ENCODE measurements at regions not wholly inside any gene's neighbourhood (a gene's known extent, or its start where the extent isn't known, plus 50 kb on each side); places are given as distances from the start of the nearest gene placed in this dataset.
A peak's percentile ranks its signal among the peaks of the same experiment; 100 is the strongest.
"Not testable (repeated sequence)": the region's sequence is repeated elsewhere in the genome, so short reads cannot be mapped to it uniquely, and the experiment has no call there.

DNA sequence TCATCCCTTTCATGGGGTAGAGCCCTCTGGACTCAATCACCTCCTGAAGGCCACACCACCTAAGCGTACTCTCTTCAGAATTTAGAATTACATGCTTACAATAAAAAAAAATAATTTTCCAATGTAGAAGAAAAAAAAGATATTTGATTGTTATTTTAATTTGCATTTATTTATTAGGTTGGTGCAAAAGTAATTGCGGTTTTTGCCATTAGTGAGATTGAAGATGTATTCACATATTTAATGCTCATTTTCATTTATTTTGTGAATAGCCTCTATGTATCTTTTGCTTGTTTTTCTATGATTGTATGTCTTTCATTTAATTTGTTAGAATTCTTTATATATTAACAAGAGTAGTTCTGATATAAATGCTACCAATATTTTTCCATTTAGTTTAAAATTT lies 220.5 kb downstream of the RND3 start:
- DNase-seq (ENCODE audit: low spot score): no peak

DNA sequence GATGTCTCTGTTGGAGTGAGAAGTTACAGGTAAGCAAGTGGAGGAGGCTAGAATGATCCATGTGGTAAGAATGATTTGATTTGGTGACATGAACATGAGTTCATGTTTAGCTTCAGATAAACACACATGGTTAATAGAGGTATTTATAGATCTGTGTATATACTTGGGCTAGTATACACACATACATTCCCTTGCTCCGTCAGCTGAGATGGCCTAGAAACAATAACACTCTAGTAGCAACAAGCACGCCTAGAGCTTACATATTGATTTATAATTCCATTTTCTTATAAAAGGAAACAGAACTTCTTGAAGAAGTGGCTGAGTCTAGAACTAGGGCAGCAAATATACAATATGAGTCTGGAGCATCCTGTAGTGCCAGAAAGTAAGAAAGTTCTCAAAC lies 223.0 kb downstream of the RND3 start:
- no peak for DNase-seq (ENCODE audit: low spot score)

DNA sequence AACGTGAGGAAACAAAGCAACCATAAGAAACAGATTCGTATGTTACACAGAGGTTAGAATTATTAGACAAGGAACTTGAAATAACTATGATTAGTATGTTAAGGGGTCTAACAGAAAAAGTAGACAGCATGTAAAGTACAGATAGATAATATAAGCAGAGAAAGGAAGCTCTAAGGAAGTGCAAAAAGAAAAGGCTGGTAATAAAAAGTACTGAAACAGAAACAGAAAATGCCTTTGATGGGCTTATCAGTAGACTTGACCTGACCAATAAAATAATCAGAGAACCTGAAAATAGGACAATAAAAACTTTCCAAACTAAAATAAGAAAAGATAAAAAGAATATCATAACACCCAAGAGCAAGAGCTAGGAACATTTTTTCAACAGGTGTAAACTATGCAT lies 225.8 kb downstream of the RND3 start:
- no peak for DNase-seq (ENCODE audit: low spot score)

- DNase-seq (ENCODE audit: low spot score): no peak
Observed at GRCh38 chr2:150260636-150261035, 226.8 kb downstream of the RND3 start.

GRCh38 chr2:150259746-150260145 lies 227.7 kb downstream of the RND3 start:
- DNase-seq (ENCODE audit: low spot score): no peak

DNA sequence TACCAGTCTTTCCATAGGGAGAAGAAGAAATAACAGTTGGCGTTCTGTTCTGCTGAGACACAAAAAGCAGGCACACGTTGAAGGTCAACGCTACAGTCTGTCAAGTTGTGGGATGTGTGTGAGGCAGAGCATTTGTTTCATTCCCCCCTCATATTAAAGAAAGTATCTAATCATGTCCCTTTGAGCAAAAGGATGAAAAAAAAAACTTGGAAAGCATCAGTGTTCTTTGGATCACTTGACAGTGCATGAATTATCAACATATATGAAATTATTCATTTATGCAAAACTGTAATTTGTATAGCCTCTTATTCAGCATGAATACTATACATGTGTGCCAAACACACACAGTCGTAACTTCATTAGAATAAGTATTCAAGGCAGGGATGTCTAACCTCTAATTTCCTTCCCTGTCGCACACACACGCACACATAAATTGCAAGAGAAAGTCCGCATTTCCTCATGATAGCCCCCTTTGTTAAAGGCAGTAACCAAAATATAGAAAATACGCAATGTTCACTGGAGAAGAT lies 228.6 kb downstream of the RND3 start:
- DNase-seq (ENCODE audit: low spot score): no peak

- DNase-seq (ENCODE audit: low spot score): no peak
Observed at GRCh38 chr2:150256736-150257135, 230.7 kb downstream of the RND3 start.

DNA sequence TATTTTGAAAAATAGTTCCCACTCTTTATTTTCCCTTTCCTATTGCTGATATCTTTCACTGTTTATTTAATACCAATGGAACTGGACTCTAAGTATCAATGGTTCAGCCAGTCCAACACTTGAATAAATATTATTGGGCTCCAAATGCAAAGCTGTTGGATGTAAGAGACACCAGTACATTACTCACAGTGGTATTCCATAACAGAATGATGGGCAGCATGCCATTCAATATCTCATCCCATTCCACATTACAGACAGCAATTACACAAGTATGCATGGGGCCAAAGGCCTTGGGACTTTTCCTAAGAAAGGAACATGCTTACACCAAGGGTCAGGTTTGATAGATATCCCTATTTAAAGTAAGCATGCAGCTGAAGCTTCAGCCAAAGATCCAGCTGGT lies 231.9 kb downstream of the RND3 start:
- no peak for DNase-seq (ENCODE audit: low spot score)

DNA sequence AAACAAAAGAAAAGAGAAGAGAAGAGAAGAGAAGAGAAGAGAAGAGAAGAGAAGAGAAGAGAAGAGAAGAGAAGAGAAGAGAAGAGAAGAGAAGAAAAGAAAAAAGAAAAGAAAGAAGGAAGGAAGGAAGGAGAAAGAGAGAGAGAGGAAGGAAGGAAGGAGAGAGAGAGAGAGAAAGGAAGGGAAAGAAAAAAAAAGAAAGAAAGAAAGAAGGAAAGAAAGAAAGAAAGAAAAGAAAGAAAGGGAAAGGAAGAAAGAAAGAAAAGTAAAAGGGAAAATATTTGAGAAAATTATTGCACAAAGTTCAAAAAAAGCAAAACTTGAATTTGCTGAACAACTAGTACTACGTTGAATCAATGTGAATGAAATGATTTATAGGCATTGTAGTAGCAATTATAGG lies 237.7 kb downstream of the RND3 start:
- DNase-seq (ENCODE audit: low spot score): not testable (repeated sequence)

DNA sequence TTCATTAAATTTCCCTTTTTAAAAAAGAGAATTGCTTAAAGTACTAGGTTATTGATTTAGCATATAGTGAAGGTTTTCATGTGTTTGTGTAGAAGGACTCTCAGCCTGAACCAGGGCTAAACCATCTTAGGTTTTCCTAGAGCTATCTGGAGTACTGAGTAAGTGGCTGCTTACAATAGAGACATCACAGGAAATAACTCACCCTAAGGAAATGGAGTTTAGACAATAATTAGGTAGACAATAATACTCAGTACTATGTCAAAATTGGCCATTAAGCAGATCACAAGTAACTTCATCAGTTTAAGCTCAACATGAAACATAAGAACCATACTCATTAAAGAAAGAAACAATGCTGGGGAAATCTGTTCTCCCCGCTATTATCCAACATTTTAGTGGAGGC lies 240.0 kb downstream of the RND3 start:
- DNase-seq (ENCODE audit: low spot score): no peak

DNA sequence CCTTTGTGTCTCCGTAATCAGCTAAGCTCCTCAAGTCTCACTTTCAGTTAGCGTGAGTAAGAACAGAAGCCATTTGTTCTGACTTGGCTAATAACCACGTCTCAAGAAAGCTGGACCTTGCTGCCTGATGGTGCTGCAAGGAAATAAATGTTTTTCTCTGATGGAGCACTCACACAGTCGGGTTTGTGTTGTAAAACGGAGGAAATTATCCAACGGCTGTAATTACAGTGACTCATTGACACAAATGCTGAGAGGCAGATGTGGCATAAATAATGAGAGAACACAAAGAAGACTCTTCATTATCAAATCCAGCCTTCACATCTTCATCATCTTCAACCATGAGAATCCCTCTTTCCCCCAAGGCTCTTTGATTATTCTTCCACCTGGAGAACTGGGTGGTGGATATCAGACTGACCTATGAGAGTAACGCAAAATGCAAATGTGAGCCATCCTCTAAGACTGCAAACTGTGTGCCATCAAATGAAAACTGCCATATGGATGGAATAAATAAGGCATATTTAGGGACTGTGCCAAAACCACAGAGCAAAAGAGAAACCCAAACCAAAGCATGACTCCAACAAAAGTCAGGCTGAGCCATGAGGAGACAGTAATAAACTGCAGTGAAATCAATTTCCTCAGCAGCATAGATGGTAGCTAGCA lies 252.6 kb downstream of the RND3 start:
- DNase-seq (ENCODE audit: low spot score): peak; percentile 29

- DNase-seq (ENCODE audit: low spot score): no peak
Observed at GRCh38 chr2:150232871-150233270, 254.6 kb downstream of the RND3 start.

DNA sequence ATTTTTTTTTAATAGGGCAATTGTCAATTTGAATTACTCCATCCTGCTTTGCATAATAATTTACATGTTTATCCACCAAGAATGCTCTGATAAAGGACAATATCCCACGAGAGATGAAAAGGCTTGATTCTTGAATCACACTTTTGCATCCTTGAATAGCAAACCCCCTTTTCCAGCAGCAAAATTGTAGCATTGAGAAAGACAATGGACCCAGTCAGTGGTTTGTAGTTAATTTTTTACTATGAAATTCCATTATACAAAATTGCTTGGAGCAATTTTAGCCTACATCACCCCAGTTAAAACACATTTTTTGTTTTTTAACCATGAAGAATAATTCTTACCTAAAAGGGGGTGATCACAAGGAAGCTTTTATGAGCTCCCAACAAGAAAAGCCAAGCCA lies 255.1 kb downstream of the RND3 start:
- no peak for DNase-seq (ENCODE audit: low spot score)

- DNase-seq (ENCODE audit: low spot score): no peak
Observed at GRCh38 chr2:150230616-150231015, 256.9 kb downstream of the RND3 start.

DNA sequence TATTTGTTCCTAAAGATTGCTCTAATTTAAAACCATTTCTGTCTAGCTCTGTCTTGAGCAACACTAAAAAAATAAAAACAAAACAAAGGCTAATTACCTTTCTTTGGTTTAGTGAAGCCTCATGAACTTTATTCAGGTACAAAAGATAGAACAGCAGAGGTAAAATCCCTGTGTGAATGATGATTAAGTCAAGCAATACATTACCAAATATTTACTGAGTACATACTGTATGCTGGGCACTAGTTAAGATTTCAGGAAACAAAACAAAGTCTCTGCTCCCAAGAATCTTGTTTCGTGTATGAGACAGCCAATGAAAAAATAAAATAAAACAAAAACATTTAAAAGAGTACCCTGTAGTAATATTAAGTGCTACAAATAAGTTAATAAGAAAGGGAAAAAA lies 257.5 kb downstream of the RND3 start:
- DNase-seq (ENCODE audit: low spot score): no peak

DNA sequence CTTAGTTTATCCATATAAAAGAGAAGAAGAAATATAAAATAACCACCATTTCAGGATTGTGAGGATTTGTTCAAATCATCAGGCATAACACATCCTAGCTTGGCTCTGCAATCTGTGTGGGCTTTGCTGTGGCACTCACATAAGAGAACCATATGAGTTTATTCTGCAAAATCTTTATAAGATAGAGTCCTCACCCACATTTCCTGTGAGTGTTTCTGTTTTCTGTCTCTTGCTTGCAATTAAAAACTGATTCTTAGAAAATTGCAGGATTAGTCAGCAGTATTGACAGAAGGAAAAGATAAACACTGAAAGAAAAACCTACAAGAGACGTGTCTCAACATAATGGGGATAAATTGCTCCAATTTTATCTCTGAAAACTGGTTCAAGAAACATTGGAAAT lies 258.5 kb downstream of the RND3 start:
- DNase-seq (ENCODE audit: low spot score): no peak

DNA sequence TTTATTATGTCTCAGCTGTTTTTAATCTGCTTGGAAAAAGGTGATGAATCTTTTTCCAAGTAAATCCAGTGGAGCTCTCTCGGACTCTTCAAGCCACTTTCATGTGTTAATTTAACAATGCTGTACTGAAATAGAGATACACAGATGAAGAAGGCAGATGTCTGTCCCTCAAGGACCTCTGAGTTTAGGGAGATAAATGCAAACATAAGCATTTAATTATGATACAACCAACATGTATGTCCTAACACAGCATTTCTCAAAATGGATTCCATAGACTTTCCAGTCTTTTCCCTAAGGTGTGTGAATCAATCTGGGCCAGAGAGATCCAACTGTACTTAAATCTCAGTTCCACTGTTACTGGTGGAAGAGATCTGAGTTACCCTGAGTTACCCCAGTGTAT lies 262.4 kb downstream of the RND3 start:
- DNase-seq (ENCODE audit: low spot score): no peak

DNA sequence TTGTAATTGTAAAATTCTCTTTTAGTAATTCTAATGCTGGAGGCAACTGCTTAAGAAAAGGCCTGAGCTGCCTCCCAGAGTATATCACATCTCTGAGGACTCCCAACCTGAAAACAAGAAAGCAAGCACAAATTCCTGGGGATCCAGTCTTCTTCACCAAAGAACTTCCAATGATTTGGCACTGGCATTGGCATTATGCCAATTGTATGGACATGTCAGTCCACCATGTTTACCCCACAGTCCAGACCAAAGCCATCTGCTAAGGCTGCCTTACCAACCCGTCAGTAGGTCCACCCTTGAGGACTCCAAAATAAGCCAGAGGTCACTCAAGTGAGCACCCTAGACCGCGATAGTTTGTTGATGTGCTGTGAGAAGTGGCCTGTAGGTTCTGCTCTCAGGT lies 263.1 kb downstream of the RND3 start:
- no peak for DNase-seq (ENCODE audit: low spot score)

GRCh38 chr2:150222942-150223341 lies 264.5 kb downstream of the RND3 start:
- no peak for DNase-seq (ENCODE audit: low spot score)

GRCh38 chr2:150222379-150222778 lies 265.1 kb downstream of the RND3 start:
- DNase-seq (ENCODE audit: low spot score): peak; percentile 3

DNA sequence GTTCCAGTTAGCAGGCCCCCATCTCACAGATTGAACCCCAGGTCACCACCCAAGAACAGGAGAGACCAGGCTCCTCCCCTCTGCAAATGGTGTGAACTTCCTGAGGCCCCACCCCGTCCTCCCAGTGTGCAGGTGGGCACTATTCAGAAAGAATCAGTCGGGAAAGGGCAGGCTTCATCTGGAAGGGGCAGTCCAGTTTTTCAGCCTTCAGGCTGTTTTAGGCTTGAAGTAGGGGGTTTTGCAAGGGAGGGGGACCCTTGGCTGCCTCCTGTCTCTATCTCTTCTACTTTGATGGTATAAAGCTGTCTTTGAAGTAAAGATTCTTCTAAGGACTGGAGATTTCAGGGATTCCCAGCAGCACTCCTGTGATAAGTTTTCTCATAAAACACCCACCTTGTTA lies 267.6 kb downstream of the RND3 start:
- no peak for DNase-seq (ENCODE audit: low spot score)

- no peak for DNase-seq (ENCODE audit: low spot score)
Observed at GRCh38 chr2:150215041-150215440, 272.4 kb downstream of the RND3 start.

DNA sequence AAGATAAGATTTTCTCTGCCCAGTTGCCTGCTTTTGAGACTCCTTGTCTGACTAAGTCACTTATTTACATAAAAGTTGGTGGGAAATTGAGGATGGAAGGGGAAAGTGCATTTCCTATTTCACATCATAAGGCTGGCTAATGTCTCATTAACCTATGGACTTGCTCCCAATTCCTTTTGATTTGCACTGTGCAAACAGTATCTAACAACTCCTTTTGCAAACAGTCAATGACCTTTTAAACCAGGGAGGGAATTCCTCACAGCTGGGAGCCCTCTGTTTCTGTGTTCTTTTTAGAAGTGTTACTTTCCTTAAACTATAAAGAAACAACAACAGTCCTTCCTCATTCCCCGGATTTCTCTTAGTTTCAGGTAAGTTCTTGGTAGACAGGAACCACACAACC lies 272.8 kb downstream of the RND3 start:
- DNase-seq (ENCODE audit: low spot score): no peak

- DNase-seq (ENCODE audit: low spot score): no peak
Observed at GRCh38 chr2:150212722-150213171, 274.7 kb downstream of the RND3 start.
